Mucosa of descending colon (tissue), 3 donors: ENCODE measurements at regions not wholly inside any gene's neighbourhood (a gene's known extent, or its start where the extent isn't known, plus 50 kb on each side); places are given as distances from the start of the nearest gene placed in this dataset.

Source experiments
- ATAC-seq: fragments of 200-7000 bp; cut with Tn5 transposase; one replicate; pipeline ENCODE4 v1.9.1; 2020; ENCODE audit warnings: mild to moderate bottlenecking, moderate library complexity
- DNase-seq, 3 donors: peaks; one replicate each; pipeline ENCODE4 v3.0.0-alpha.2; 2020
- H3K36me3 ChIP-seq: fragments of 200-600 bp; one replicate; pipeline ENCODE4 v1.8.0; 2021; ENCODE audit warnings: low read depth, mild to moderate bottlenecking
- H3K4me1 ChIP-seq: fragments of 200-600 bp; one replicate; pipeline ENCODE4 v1.8.0; 2021; ENCODE audit warnings: low read depth, mild to moderate bottlenecking
- H3K4me3 ChIP-seq: fragments of 200-600 bp; one replicate; pipeline ENCODE4 v1.8.0; 2021; ENCODE audit warnings: mild to moderate bottlenecking
- H3K9me3 ChIP-seq: fragments of 200-600 bp; one replicate; pipeline ENCODE4 v1.8.0; 2021; ENCODE audit warnings: mild to moderate bottlenecking
- CTCF ChIP-seq: fragments of 200-600 bp; IDR thresholded peaks from one replicate; pipeline ENCODE4 v1.8.0; 2022; ENCODE audit warnings: antibody characterized with exemption, mild to moderate bottlenecking
- intact Hi-C, 2 donors: fragments of 100-400 bp; cut with DNase I in 1 of 2; cut with micrococcal nuclease in 1 of 2; formaldehyde crosslinking; loops; one replicate each; pipeline versions ENCODE4 v1.11.0 to v1.11.1; 2022; cut with DNase I, micrococcal nuclease
- donor health status: DM: no; HTN: no; CAD: no; lungs with moderate emphysema.
- donor health status: DM: no; HTN: no; CAD: no.
- donor health status: DM: no; HTN: yes; CAD: no.

GRCh38 chr5:7053528-7054209, 340.4 kb downstream of the TENT4A start:
- TF ChIP-seq CTCF = no peak
- ATAC-seq = no peak
- intact Hi-C loops = no loop called here

GRCh38 chr5:7066471-7067235, 329.3 kb upstream of the ADCY2 start:
- intact Hi-C loops = no loop called here
- TF ChIP-seq CTCF = no peak
- DNase-seq = no peak

More at GRCh38 chr5:7053528-7054209, 340.4 kb downstream of the TENT4A start:
- Histone ChIP-seq H3K9me3 (no peaks in the 10 kb centered on the region), H3K36me3 (no peaks in the 10 kb centered on the region), H3K4me1 (no peaks in the 10 kb centered on the region), H3K4me3 (no peak overlapping the region)
- DNase-seq = no peak

GRCh38 chr5:7068156-7068555, 327.8 kb upstream of the ADCY2 start:
- DNase-seq (no peak), ATAC-seq (no peak)
- no peak for TF ChIP-seq CTCF
- H3K4me1 ChIP-seq = no peaks in the 10 kb centered on the region
- H3K36me3 ChIP-seq = no peaks in the 10 kb centered on the region
- H3K9me3 ChIP-seq = no peaks in the 10 kb centered on the region
- H3K4me3 ChIP-seq = no peak overlapping the region
- intact Hi-C loops = no loop called here

More at GRCh38 chr5:7066471-7067235, 329.3 kb upstream of the ADCY2 start:
- Histone ChIP-seq H3K9me3 (no peaks in the 10 kb centered on the region), H3K4me1 (no peaks in the 10 kb centered on the region), H3K36me3 (no peaks in the 10 kb centered on the region), H3K4me3 (no peak overlapping the region)
- no peak for ATAC-seq

- ATAC-seq (no peak), DNase-seq (no peak)
- no peak for TF ChIP-seq CTCF
- Histone ChIP-seq H3K4me3 (no peak overlapping the region), H3K4me1 (no peaks in the 10 kb centered on the region), H3K9me3 (no peaks in the 10 kb centered on the region), H3K36me3 (no peaks in the 10 kb centered on the region)
- intact Hi-C loops = no loop called here
Observed at GRCh38 chr5:7068899-7069298, 327.0 kb upstream of the ADCY2 start.

GRCh38 chr5:7072188-7072587, 323.8 kb upstream of the ADCY2 start:
- DNase-seq = no peak
- no peaks in the 10 kb centered on the region for H3K36me3 ChIP-seq

More at GRCh38 chr5:7072188-7072587, 323.8 kb upstream of the ADCY2 start:
- no peaks in the 10 kb centered on the region for H3K4me1 ChIP-seq
- intact Hi-C loops = no loop called here
- H3K9me3 ChIP-seq = no peaks in the 10 kb centered on the region
- H3K4me3 ChIP-seq = no peak overlapping the region
- ATAC-seq = no peak
- no peak for TF ChIP-seq CTCF
